ENCODE measurements at regions not wholly inside any gene's neighbourhood (a gene's known extent, or its start where the extent isn't known, plus 50 kb on each side); places are given as distances from the start of the nearest gene placed in this dataset.

GRCh38 chr16:52872731-52873130 is 180.0 kb downstream of the CHD9NB start:
- DNase-seq = no peak

GRCh38 chr16:52871481-52871880 is 181.2 kb downstream of the CHD9NB start:
- no peak for DNase-seq

GRCh38 chr16:52869243-52869642 is 183.5 kb downstream of the CHD9NB start:
- DNase-seq = no peak

GRCh38 chr16:52863000-52863399 is 189.7 kb downstream of the CHD9NB start:
- no peak for DNase-seq

DNA sequence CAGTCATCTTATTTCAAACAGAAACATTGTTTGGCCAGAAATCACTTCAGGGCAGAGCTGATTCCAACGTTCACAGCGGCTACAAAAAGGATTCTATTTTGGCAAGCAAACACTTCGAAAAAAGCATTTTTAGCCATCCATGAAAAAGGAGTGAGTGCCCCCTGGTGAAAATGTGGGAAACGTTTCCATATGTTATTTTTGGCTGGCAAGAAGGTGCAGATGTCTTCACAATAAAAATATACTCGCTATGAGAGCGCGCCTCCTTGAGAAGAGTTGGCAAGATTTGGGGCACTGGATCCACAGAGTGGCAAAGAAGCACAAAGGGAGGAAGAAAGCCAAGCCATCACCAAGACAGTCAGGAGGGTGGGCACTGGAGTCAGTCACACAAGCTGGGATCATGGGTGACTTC is 191.1 kb downstream of the CHD9NB start:
- DNase-seq = no peak

DNA sequence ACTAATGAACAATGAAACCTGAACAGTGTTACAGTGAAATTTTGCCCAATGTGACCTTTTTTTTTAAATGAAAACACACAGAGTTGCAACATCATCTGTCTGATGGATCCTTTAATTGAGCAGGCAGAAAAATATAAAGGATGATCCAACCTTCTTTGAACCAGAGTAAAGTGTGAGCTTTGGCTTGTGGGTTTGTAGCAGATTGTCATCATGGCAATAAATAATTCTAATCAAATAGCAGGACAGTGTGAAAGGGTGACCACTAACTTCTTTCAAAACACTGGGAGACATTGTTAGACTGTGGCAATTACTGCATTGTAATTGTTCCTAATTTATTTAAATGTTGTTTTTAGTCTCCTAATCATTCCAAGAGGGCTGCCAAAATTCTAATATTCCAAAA is 197.2 kb downstream of the CHD9NB start:
- no peak for DNase-seq

DNA sequence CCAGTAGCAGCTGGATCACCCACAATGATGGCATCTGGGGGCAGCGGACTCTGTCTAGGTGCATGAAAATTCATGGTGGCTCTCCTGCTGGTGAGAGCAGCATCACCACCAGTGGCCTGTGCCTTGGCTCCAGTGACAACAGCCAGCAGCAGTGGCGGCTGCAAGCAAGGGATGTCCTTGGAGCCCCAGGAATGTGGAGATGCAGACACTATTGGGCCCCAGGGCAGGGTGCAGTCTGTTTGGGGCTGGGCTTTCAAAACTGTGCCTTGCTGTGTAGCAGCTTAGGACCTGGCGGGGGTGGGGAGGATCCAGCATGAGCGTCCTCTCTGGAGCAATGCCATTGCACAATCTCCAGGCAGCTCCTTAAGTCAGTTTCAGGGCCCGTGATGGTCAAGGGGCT is 199.7 kb downstream of the CHD9NB start:
- no peak for DNase-seq

GRCh38 chr16:52851211-52851740 is 201.4 kb downstream of the CHD9NB start:
- no peak for DNase-seq

DNA sequence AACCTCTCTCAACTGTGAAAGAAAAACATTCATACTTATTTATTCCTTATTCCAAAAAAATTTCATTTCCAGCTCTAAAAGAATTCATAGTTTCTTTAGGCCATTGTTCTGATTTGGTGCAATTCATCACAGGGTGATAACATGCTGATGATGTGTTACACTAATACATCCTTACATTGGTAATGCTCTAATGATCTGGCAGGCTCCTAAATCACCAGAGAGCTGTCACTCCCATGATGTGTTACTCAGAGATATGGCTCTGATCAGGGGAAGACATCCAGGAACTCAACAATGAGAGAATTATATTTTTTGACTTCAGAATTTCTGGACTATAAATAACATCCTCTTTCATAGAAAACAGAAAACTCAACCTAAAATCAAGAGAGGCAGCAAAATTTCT is 209.3 kb downstream of the CHD9NB start:
- DNase-seq = no peak

GRCh38 chr16:52837251-52837650 is 215.4 kb downstream of the CHD9NB start:
- DNase-seq = no peak

- DNase-seq = no peak
Measured at GRCh38 chr16:52834736-52835465, 217.8 kb downstream of the CHD9NB start.

DNA sequence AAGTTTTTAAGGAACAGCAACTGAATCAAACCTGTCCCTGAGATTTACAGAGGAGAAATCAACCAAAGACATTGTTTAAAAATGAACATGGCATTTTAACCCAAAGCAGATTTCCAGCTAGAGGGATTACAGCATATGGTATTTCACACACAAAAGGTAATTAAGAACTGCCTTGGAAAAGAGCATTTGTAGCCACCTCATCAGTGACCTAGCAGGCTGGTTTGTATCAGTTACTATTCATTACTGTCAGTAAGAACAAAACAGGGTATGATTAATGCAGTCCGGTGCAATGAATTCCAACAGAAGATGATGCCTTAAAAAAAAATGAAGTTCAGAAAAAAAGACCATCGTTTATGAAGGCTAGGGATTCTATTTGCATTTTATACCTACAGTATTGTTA is 219.9 kb downstream of the CHD9NB start:
- DNase-seq = no peak

DNA sequence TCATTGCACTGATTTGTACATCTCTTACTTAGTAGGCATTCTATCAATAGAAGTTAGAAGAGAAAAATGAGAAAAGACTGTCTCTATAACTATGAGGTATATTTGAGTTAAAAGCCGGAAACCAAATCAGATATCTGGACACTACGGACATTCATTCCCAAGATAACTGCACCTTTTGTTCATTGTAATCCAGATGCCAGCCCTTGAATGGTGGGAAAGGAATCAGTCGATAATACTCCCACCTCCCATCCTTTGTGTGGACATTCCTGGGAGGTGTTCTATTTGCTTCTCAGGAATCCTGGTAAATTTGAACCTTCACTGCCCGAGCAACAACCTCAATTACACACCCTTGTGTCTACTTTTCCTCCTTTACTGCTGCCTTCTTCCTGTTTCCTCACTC is 225.2 kb downstream of the CHD9NB start:
- DNase-seq = no peak

DNA sequence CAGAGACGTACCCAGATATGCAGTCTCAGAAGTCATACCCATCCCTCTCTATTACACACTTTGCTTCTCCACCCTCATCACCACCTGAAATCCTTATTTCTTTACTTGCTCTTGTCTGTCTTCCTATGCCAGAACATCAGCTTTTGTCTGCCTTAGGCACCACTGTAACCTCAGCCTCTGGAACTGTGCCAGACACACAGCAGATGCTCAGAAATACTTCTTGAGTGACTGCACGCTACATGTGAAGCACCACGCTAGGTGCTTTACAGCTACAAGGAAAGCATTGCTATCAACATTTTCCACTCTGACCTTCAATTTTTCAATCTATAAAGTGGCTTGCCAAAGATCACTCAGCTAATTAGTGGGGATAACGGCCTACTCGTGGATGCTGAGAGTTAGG is 226.8 kb downstream of the CHD9NB start:
- DNase-seq = no peak

- DNase-seq = no peak
Measured at GRCh38 chr16:52819808-52820207, 232.9 kb downstream of the CHD9NB start.

- DNase-seq = no peak
Measured at GRCh38 chr16:52819405-52819804, 233.3 kb downstream of the CHD9NB start.

GRCh38 chr16:52817696-52818095 is 235.0 kb downstream of the CHD9NB start:
- no peak for DNase-seq

DNA sequence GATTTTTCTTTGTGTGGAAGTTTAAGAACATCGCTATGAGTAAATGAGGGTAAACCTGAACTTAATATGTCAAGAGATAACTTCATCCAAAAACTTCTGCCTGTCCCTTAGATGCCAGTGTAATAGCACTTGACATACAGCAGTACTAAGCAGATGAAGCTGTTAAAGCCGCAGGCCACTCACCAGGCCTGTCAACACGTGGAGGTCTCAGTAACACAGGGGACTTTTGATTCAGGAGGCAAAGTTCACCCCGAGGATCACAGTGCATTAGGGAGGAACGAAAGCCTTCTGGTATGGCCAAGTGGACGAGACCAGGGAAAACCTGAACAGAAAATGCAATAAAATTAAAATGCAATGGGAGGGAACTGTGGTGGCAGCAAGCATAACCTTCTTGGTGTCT is 235.7 kb downstream of the CHD9NB start:
- DNase-seq = no peak

DNA sequence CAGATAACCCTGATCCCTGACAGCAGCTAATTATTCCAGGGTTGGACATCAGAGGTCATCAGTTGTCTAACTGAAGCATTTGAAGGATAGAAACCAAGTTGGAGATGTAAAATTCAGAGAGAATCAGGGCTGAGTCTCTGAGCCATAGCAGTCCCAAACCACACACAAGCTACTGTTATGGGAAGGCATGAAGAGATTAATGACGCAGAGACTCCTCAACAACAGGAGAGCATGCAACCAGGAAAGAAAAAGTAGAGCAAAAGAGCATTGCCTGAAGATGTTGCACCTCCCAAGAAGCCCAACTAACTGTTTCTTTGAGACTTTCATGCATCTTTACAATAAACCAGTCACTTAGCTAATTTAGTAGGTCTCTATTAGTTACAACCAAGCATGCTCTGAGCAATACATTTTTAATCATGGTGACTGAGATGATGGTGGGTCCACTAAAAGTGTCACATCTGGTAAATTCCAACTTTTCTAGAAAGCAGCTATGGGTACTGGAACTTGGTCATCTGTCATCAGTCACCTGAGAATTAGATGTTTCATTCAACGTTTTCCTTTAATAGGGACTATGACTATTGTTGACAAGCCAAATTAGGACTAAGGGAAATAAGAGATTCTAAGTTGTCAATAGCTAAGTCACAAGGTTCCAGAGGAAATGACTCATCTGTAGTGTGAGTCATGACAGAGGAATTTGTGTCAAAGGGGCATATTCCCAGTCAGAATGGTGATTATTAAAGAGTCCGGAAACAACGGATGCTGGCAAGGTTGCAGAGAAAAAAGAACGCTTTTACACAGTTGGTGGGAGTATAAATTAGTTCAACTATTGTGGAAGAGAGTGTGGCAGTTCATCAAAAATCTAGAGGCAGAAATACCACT is 239.8 kb downstream of the CHD9NB start:
- peak; percentile 78 for DNase-seq

- DNase-seq = no peak
Measured at GRCh38 chr16:52805559-52806168, 247.0 kb downstream of the CHD9NB start.

GRCh38 chr16:52800432-52800831 is 252.3 kb downstream of the CHD9NB start:
- DNase-seq = no peak

GRCh38 chr16:52799149-52799548 is 252.2 kb upstream of the TOX3 start:
- no peak for DNase-seq

- DNase-seq = no peak
Measured at GRCh38 chr16:52787709-52788108, 240.8 kb upstream of the TOX3 start.
